ENCODE measurements at regions not wholly inside any gene's neighbourhood (a gene's known extent, or its start where the extent isn't known, plus 50 kb on each side); places are given as distances from the start of the nearest gene placed in this dataset.

GRCh38 chr17:71656964-71657858, 463.6 kb upstream of the SOX9 start:
- no peak for DNase-seq (ENCODE audit: low read depth)

GRCh38 chr17:71658996-71659395, 461.8 kb upstream of the SOX9 start:
- DNase-seq (ENCODE audit: low read depth): no peak

- no peak for DNase-seq (ENCODE audit: low read depth)
These were observed 456.0 kb upstream of the SOX9 start for GRCh38 chr17:71664861-71665260.

- DNase-seq (ENCODE audit: low read depth): no peak
These were observed 454.8 kb upstream of the SOX9 start for GRCh38 chr17:71666047-71666446.

- no peak for DNase-seq (ENCODE audit: low read depth)
These were observed 453.2 kb upstream of the SOX9 start for GRCh38 chr17:71667661-71668060.

- no peak for DNase-seq (ENCODE audit: low read depth)
These were observed 452.0 kb upstream of the SOX9 start for GRCh38 chr17:71668807-71669206.

GRCh38 chr17:71677439-71677838, 443.4 kb upstream of the SOX9 start:
- DNase-seq (ENCODE audit: low read depth): peak; percentile 18

GRCh38 chr17:71679832-71680231, 441.0 kb upstream of the SOX9 start:
- DNase-seq (ENCODE audit: low read depth): no peak

GRCh38 chr17:71681427-71682173, 439.2 kb upstream of the SOX9 start:
- DNase-seq (ENCODE audit: low read depth): no peak

- no peak for DNase-seq (ENCODE audit: low read depth)
These were observed 438.7 kb upstream of the SOX9 start for GRCh38 chr17:71682174-71682494.

GRCh38 chr17:71689782-71690181, 431.0 kb upstream of the SOX9 start:
- no peak for DNase-seq (ENCODE audit: low read depth)

- DNase-seq (ENCODE audit: low read depth): no peak
These were observed 420.9 kb upstream of the SOX9 start for GRCh38 chr17:71699907-71700306.

- DNase-seq (ENCODE audit: low read depth): no peak
These were observed 417.1 kb upstream of the SOX9 start for GRCh38 chr17:71703701-71704100.

GRCh38 chr17:71709271-71709890, 411.4 kb upstream of the SOX9 start:
- DNase-seq (ENCODE audit: low read depth): no peak

- DNase-seq (ENCODE audit: low read depth): no peak
These were observed 410.9 kb upstream of the SOX9 start for GRCh38 chr17:71709946-71710345.

- DNase-seq (ENCODE audit: low read depth): no peak
These were observed 410.0 kb upstream of the SOX9 start for GRCh38 chr17:71710816-71711215.

GRCh38 chr17:71713846-71714245, 407.0 kb upstream of the SOX9 start:
- DNase-seq (ENCODE audit: low read depth): no peak

GRCh38 chr17:71724339-71724738, 396.5 kb upstream of the SOX9 start:
- DNase-seq (ENCODE audit: low read depth): no peak

- no peak for DNase-seq (ENCODE audit: low read depth)
These were observed 395.0 kb upstream of the SOX9 start for GRCh38 chr17:71725811-71726210.

- no peak for DNase-seq (ENCODE audit: low read depth)
These were observed 394.5 kb upstream of the SOX9 start for GRCh38 chr17:71726341-71726740.

- DNase-seq (ENCODE audit: low read depth): no peak
These were observed 393.5 kb upstream of the SOX9 start for GRCh38 chr17:71727292-71727691.

- no peak for DNase-seq (ENCODE audit: low read depth)
These were observed 393.1 kb upstream of the SOX9 start for GRCh38 chr17:71727723-71728122.
